ENCODE measurements at regions not wholly inside any gene's neighbourhood (a gene's known extent, or its start where the extent isn't known, plus 50 kb on each side); places are given as distances from the start of the nearest gene placed in this dataset.

DNA sequence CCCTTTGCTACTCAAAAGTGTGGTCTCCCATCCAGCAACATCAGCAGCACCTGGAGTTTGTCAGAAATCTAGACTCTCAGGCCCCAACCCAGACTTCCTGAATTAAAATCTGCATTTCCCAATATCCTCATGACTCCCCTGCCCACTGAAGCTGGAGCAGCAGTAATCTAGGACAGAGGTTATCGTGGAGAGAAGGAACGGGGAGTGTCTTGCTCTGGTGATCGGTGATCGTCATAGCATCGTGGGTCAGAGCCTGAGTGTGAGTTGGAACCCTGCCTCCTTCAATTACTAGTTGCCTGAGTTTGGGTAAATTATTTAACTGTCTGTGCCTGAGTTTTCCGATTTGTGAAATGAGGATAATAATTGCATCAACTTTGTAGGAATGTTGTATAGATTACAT, 217.3 kb upstream of the ATP5MC3 start:
- no peak for DNase-seq (ENCODE audit: extremely low read depth, insufficient read length)
- no peaks in the 10 kb centered on the region; the same call in 1 of the 2 replicates for H3K27me3 ChIP-seq (replicated peaks; ENCODE audit: control insufficient read depth, insufficient read depth, low read length)
- TF ChIP-seq CTCF (IDR thresholded peaks at IDR 0.05; ENCODE audit: insufficient read depth, low read length, poor library complexity, severe bottlenecking), result no peak
- H3K36me3 ChIP-seq (ENCODE audit: control insufficient read depth, insufficient read depth, low read length), result no peaks in the 10 kb centered on the region
- no peak overlapping the region for H3K4me3 ChIP-seq (replicated peaks; ENCODE audit: low read depth, low read length)

GRCh38 chr2:175396696-175397095, 215.2 kb upstream of the ATP5MC3 start:
- DNase-seq (ENCODE audit: extremely low read depth, insufficient read length), result no peak
- H3K27me3 ChIP-seq (replicated peaks; ENCODE audit: control insufficient read depth, insufficient read depth, low read length), result no peaks in the 10 kb centered on the region; the same call in 1 of the 2 replicates
- H3K36me3 ChIP-seq (ENCODE audit: control insufficient read depth, insufficient read depth, low read length), result no peaks in the 10 kb centered on the region
- no peak for TF ChIP-seq CTCF (IDR thresholded peaks at IDR 0.05; ENCODE audit: insufficient read depth, low read length, poor library complexity, severe bottlenecking)
- H3K4me3 ChIP-seq (replicated peaks; ENCODE audit: low read depth, low read length), result no peak overlapping the region

DNA sequence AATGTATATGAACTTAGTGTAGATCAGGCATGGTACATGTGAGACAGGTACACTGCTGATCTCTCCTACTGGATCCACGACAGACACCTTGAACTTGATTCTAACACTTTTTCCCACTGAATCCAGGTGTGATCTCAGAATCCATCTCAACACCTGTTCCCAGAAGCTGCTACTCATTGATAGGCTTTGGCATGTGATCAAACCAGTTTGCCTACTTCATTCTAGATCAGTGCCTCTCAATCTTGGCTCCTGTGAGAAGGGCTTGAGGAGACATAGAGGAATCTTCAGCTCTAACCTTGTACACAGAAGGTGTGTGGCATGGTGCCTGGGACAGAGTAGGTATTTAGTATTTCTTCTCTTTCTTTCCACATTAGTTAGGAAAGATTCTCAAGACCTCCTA, 212.3 kb upstream of the ATP5MC3 start:
- H3K4me3 ChIP-seq (replicated peaks; ENCODE audit: low read depth, low read length), result no peak overlapping the region
- H3K27me3 ChIP-seq (replicated peaks; ENCODE audit: control insufficient read depth, insufficient read depth, low read length), result no peaks in the 10 kb centered on the region; the same call in 1 of the 2 replicates
- no peak for TF ChIP-seq CTCF (IDR thresholded peaks at IDR 0.05; ENCODE audit: insufficient read depth, low read length, poor library complexity, severe bottlenecking)
- no peak for DNase-seq (ENCODE audit: extremely low read depth, insufficient read length)
- H3K36me3 ChIP-seq (ENCODE audit: control insufficient read depth, insufficient read depth, low read length), result no peaks in the 10 kb centered on the region

DNA sequence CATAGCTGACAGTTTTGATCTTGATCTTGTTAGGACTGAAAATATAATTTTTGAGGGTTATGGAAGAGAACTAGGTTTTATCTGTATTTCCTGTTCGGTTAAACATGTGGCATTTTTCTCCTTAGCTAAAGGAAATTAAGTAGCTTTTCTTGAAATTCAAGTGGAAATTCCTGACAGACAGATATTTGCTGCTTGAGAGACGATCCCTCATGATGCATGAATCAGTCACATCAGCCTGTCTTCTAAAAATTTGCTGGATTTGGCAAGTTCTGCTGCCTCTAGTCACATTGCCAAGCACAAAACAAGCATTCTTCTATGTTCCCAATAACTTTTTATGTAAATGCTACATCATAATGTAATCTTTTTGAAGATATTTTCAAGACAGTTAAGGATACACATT, 201.8 kb upstream of the ATP5MC3 start:
- Histone ChIP-seq H3K27me3 (replicated peaks; ENCODE audit: control insufficient read depth, insufficient read depth, low read length) (no peaks in the 10 kb centered on the region), H3K36me3 (ENCODE audit: control insufficient read depth, insufficient read depth, low read length) (no peaks in the 10 kb centered on the region), H3K4me3 (replicated peaks; ENCODE audit: low read depth, low read length) (no peak overlapping the region)
- no peak for DNase-seq (ENCODE audit: extremely low read depth, insufficient read length)
- no peak for TF ChIP-seq CTCF (IDR thresholded peaks at IDR 0.05; ENCODE audit: insufficient read depth, low read length, poor library complexity, severe bottlenecking)

GRCh38 chr2:175373729-175374128, 192.2 kb upstream of the ATP5MC3 start:
- no peaks in the 10 kb centered on the region for H3K27me3 ChIP-seq (replicated peaks; ENCODE audit: control insufficient read depth, insufficient read depth, low read length)
- no peak for TF ChIP-seq CTCF (IDR thresholded peaks at IDR 0.05; ENCODE audit: insufficient read depth, low read length, poor library complexity, severe bottlenecking)
- no peak for DNase-seq (ENCODE audit: extremely low read depth, insufficient read length)
- H3K36me3 ChIP-seq (ENCODE audit: control insufficient read depth, insufficient read depth, low read length), result no peaks in the 10 kb centered on the region
- H3K4me3 ChIP-seq (replicated peaks; ENCODE audit: low read depth, low read length), result no peak overlapping the region

All from GM06990 (cell line).